Bone marrow (tissue), 2 donors: ENCODE measurements at regions not wholly inside any gene's neighbourhood (a gene's known extent, or its start where the extent isn't known, plus 50 kb on each side); places are given as distances from the start of the nearest gene placed in this dataset.
A peak's percentile ranks its signal among the peaks of the same experiment; 100 is the strongest.
"Not testable (repeated sequence)": the region's sequence is repeated elsewhere in the genome, so short reads cannot be mapped to it uniquely, and the experiment has no call there.

Experiments used
- DNase-seq, 2 donors: peaks; one replicate each; lab custom pipeline; 2025; lab: John Stamatoyannopoulos, UW

- no peak for DNase-seq
These were observed 181.0 kb upstream of the ADCY2 start for GRCh38 chr5:7214906-7215416.

DNA sequence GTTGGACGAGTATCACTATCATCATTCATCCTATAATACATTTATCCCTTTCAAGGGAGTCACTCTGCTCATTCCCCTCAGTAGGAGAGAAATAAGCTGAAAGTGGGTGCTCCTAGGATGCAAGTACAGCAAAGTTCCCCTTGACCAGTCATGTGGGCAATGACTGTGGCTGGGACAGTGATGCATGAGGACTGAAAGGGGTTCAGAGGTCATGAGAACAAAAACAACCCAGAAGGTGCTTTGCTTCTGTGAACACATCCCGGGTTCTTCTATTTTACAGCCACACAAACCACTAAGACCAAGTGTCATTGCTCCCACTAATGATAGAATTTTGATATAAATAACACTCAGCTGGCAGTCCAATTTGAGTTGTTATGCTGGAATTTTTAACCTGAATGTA, 177.8 kb upstream of the ADCY2 start:
- DNase-seq, result no peak

- no peak for DNase-seq
These were observed 175.8 kb upstream of the ADCY2 start for GRCh38 chr5:7220156-7220555.

- DNase-seq, result no peak
These were observed 174.9 kb upstream of the ADCY2 start for GRCh38 chr5:7221041-7221440.

DNA sequence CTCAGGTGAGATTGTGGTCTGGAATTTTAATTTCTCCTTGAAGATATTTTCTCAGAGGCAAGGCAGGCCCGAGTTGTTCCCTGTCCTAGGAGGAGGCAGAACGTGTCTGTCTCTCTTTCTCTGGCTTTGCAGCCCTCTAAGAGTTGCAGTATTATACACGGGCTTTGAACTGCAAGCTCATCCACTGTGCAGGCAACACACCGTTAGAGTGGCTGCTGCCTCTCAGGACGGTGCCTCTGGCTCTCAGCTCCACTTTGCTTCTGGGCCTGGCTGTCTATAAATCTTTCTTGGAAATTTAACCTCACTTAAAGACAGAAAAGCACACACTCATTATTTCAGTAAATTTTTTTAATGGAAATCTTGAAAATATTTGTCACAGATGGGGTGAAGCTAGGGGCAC, 170.1 kb upstream of the ADCY2 start:
- no peak for DNase-seq

DNA sequence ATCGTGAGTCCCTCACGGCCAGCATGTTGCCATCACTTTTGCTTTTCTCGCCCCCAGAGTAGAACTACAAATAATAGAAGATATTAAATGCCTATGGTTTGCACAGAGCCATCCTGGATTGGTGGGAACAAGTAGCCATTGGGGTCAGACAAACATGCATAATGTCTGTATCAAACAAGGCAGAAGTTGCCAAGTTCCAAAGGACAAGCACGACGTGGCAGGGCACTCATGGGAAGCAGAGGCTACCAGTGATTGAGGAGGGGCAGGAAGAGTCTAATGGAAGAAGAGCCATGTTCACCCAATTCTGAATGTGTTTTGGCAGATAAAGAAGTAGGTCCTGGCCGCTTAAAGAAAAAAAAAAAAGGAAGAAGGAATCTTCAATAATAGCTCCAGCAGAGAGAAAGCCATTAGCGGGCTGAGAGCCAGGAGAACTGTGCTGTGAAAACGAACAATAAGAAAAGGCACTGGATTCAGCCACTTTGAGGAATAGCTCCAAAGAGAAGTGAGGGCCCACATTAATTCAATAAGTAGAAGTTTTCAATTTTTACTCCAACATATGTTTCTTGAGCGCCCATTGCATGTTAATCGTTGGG, 153.7 kb upstream of the ADCY2 start:
- no peak for DNase-seq

DNA sequence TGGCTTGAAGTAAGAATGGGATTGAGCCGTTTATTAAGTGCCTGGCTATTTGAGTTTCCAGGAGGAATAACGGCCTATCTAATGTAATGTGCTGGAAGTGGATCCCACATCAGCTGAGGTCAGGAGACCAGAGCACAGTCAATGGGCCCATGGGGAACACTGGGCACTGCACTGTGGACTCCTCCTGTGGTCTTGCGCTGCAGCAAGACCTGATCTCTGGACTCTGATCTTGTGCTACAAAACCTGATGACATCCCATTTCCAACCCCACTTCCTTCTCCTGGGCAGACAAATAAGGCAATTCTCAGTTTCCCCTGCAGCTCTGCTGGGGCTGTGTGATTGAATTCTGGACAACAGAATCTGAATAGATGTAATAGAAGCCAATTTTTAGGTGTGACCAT, 151.7 kb upstream of the ADCY2 start:
- no peak for DNase-seq

DNA sequence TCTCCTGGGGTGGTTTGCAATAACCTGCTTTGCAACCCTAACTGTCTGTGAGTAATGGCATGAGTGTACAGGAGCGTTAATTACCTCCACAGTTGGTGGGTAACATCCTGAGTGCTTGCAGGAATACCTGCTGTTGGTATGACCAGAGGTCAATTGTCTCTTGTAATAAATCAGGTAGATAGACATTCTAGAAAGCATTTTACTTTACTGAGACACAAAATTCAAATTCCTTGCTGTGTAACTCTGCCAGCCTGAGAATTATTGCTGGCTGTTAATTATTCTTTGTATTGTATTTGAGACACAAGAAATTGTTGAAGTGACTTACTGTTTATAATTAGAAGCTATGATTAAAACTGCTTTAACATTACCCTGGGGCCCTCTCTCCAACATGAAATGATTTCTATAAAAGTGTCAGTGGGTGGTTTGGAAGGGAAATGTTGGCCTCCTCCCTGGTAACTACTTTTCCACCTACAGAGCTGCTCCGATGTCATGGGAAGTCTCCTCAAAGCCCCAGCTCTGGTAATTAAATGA, 150.8 kb upstream of the ADCY2 start:
- DNase-seq, result no peak

GRCh38 chr5:7246287-7246686, 149.7 kb upstream of the ADCY2 start:
- DNase-seq, result no peak

DNA sequence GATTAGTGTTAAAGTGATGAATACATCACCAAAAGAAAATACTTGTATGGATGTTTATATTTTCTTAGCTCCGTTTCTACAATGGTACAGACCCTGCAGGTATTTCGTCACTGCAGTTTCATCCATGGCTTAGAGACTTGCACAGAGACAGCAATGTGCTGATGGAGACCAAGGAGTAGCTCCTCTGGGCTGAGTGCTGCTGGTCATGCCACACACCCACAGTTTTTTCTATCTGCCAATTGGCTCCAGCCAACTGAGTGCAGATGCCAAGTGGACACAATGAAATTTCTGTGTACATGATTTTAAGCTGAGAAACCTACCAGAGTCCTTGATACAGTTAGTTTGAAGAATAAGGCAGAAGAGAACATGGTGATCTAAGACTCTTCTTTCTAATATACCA, 145.9 kb upstream of the ADCY2 start:
- DNase-seq, result no peak

- no peak for DNase-seq
These were observed 145.3 kb upstream of the ADCY2 start for GRCh38 chr5:7250611-7251010.

- DNase-seq, result peak in 1 of 2 donors; percentile 60
These were observed 144.8 kb upstream of the ADCY2 start for GRCh38 chr5:7251132-7251531.

DNA sequence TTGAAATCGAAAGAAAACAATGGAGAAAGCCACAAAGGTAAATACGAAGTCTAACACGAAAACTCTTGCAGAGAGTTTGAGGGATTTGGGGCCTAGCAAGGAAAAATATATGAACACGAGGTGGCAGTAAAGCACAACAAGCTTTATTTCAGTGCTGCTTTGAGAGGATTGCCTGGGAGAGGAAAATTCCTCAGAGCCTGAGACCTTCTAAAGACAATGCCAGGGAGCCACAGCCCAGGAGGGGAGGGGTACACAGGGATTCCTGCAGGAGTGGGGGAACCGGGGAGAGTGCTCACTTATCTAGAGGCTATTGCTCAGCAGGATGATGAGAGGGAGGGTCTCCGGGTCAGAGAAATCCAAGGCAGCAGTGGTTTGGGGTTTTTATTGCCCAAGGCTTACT, 134.9 kb upstream of the ADCY2 start:
- no peak for DNase-seq

GRCh38 chr5:7261900-7262299, 134.0 kb upstream of the ADCY2 start:
- no peak for DNase-seq

GRCh38 chr5:7263398-7264015, 132.4 kb upstream of the ADCY2 start:
- DNase-seq, result peak in 1 of 2 donors; percentile 14

- DNase-seq, result not testable (repeated sequence)
These were observed 130.2 kb upstream of the ADCY2 start for GRCh38 chr5:7265776-7266175.

GRCh38 chr5:7268722-7269121, 127.2 kb upstream of the ADCY2 start:
- not testable (repeated sequence) for DNase-seq

- DNase-seq, result no peak
These were observed 126.2 kb upstream of the ADCY2 start for GRCh38 chr5:7269591-7270274.

DNA sequence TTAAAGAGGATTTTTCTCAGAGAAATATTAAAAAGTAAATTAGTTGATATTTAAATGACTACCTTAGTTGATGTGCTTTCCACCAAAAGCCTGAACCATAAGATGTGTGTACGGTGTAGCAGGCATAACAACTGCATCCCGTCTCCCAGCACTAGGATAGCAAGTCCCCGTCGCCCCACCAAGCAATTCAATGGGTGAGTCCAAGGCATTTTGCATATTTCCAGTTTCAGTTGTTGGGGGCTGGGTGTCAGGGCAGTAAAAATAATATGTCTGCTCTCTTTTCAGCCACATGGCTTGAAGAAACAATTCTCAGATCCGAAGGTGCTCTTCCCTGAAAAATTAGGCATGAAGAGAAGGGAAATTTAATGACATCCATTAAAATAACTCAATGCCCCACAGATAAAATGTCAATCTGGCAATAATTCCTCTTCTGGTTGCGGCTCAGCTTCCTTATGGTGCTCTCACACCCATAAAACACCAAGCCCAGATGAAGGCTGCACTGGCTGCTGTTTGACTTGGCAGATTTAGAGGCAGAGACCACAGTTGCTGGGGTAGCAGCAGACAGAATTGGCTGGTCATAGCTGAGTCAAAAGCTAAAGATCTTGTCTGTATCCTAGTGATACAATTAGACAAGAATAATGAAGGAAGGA, 124.4 kb upstream of the ADCY2 start:
- DNase-seq, result no peak

DNA sequence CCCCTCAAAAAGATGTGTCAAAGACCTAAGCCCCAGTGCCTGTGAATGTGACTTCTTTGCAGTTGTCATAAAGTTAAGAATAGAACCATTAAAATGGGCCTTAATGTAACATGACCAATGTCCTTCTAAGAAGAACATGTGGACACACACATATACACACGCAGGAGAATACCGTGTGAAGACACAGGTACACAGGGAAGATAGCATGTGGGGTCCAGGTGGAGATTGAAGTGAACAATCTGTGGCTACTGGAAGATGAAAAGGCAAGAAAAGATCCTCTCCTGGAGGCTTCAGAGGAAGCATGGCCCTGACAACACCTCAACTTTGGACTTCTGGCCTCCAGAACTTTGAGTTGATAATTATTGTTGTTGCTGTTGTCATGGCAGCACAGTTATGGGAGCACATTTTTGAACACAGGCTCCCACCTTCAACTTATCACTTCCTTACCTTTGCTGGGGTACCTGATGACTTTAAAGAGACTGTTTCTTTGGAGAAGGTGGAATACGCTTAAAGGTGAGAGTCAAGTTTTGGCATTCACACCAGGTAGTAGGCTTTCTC, 123.5 kb upstream of the ADCY2 start:
- no peak for DNase-seq

DNA sequence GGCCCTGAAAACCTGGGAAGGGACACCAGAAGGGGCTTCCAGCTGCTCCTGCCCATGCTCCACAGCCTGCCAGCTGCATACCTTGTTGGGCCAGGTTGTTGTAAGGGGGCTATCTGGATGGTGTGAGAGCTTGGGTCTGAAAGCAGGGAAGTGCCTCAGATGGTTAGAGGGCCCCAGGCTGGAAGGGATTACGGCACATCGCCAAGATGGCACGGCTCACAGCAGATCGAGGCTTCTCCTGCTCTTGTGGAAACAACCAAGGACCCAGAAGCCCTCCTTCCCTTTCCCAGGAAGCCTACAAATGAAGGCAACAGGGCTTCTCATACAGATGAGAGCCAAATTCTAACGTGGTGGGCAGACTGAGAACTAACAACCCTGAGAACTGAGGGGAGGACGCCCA, 121.7 kb upstream of the ADCY2 start:
- DNase-seq, result no peak

- DNase-seq, result not testable (repeated sequence)
These were observed 106.3 kb upstream of the ADCY2 start for GRCh38 chr5:7289634-7290033.
